ENCODE measurements at regions not wholly inside any gene's neighbourhood (a gene's known extent, or its start where the extent isn't known, plus 50 kb on each side); places are given as distances from the start of the nearest gene placed in this dataset.

DNA sequence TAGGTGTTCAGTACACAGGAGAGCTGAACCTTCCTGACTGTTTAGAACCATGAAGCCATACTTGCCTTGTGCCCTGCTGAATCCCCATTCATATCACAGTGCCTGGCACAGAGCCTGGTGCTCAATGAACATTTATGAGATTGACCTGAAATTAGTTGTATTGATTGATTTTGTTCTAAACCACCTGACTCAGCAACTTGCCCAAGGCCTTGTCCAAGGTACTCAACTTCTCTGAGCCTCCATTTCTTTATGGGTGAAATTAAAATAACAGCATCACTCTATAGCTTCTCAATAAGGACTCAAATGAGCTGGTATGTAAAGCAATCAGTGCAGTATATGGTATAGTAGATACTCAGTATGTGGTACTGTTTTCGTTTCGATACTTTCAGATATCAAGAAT lies 208.1 kb downstream of the SLC39A8 start:
- TF ChIP-seq, protein P1, sequence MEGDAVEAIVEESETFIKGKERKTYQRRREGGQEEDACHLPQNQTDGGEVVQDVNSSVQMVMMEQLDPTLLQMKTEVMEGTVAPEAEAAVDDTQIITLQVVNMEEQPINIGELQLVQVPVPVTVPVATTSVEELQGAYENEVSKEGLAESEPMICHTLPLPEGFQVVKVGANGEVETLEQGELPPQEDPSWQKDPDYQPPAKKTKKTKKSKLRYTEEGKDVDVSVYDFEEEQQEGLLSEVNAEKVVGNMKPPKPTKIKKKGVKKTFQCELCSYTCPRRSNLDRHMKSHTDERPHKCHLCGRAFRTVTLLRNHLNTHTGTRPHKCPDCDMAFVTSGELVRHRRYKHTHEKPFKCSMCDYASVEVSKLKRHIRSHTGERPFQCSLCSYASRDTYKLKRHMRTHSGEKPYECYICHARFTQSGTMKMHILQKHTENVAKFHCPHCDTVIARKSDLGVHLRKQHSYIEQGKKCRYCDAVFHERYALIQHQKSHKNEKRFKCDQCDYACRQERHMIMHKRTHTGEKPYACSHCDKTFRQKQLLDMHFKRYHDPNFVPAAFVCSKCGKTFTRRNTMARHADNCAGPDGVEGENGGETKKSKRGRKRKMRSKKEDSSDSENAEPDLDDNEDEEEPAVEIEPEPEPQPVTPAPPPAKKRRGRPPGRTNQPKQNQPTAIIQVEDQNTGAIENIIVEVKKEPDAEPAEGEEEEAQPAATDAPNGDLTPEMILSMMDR (IDR thresholded peaks at IDR 0.05; ENCODE audit: low read depth, low read length, missing input control), result no peak
- TF ChIP-seq, protein P2, sequence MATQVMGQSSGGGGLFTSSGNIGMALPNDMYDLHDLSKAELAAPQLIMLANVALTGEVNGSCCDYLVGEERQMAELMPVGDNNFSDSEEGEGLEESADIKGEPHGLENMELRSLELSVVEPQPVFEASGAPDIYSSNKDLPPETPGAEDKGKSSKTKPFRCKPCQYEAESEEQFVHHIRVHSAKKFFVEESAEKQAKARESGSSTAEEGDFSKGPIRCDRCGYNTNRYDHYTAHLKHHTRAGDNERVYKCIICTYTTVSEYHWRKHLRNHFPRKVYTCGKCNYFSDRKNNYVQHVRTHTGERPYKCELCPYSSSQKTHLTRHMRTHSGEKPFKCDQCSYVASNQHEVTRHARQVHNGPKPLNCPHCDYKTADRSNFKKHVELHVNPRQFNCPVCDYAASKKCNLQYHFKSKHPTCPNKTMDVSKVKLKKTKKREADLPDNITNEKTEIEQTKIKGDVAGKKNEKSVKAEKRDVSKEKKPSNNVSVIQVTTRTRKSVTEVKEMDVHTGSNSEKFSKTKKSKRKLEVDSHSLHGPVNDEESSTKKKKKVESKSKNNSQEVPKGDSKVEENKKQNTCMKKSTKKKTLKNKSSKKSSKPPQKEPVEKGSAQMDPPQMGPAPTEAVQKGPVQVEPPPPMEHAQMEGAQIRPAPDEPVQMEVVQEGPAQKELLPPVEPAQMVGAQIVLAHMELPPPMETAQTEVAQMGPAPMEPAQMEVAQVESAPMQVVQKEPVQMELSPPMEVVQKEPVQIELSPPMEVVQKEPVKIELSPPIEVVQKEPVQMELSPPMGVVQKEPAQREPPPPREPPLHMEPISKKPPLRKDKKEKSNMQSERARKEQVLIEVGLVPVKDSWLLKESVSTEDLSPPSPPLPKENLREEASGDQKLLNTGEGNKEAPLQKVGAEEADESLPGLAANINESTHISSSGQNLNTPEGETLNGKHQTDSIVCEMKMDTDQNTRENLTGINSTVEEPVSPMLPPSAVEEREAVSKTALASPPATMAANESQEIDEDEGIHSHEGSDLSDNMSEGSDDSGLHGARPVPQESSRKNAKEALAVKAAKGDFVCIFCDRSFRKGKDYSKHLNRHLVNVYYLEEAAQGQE (IDR thresholded peaks at IDR 0.05), result no peak
- no peak for TF ChIP-seq SP1 (IDR thresholded peaks at IDR 0.05)
- no peak for TF ChIP-seq GABPA (IDR thresholded peaks at IDR 0.05 in 1 of 2, conservative IDR thresholded peaks at IDR 0.05 in 1 of 2)
- no peak for TF ChIP-seq RAD21 (IDR thresholded peaks at IDR 0.05)
- TF ChIP-seq, protein P3, sequence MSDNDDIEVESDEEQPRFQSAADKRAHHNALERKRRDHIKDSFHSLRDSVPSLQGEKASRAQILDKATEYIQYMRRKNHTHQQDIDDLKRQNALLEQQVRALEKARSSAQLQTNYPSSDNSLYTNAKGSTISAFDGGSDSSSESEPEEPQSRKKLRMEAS (IDR thresholded peaks at IDR 0.05), result no peak
